ENCODE measurements at regions not wholly inside any gene's neighbourhood (a gene's known extent, or its start where the extent isn't known, plus 50 kb on each side); places are given as distances from the start of the nearest gene placed in this dataset.

- Histone ChIP-seq H2BK12ac (ENCODE audit: low read depth, low read length) (no peak overlapping the region), H3K79me2 (ENCODE audit: control insufficient read depth in 1 of 2, insufficient read depth in 2 of 2, low read length in 2 of 2) (no peaks in the 10 kb centered on the region), H4K5ac (ENCODE audit: insufficient read length, low read depth, low read length) (no peak overlapping the region), H3K14ac (ENCODE audit: insufficient read length) (no peak overlapping the region), H2BK15ac (ENCODE audit: low read length) (no peak overlapping the region), H4K8ac (ENCODE audit: extremely low read depth, insufficient read depth, low read length) (no peak overlapping the region), H4K20me1 (replicated peaks in 1 of 2; ENCODE audit: control insufficient read depth in 1 of 2, insufficient read depth in 2 of 2, low read length in 2 of 2) (no peaks in the 10 kb centered on the region), H4K91ac (replicated peaks; ENCODE audit: insufficient read length, low read length) (no peak overlapping the region), H3K18ac (ENCODE audit: extremely low read depth, low read length) (no peak overlapping the region), H3K4me1 (replicated peaks in 1 of 4; ENCODE audit: control insufficient read depth in 3 of 4, insufficient read depth in 4 of 4, low read length in 3 of 4) (peaks cover 0 to 6% (median 1%) of the 10 kb centered on the region in 4 experiments; a peak in 2 of 7 replicates), H2AFZ (ENCODE audit: low read length) (peak overlapping the region; percentile 60; the same call in 1 of the 2 replicates), H3K9me3 (ENCODE audit: insufficient read depth in 2 of 2, low read depth in 1 of 2, low read length in 1 of 2) (no peaks in the 10 kb centered on the region), H3K27ac (ENCODE audit: low read depth, low read length) (no peak overlapping the region), H2BK5ac (ENCODE audit: low read depth, low read length) (no peak overlapping the region), H3K4me3 (ENCODE audit: extremely low read depth in 1 of 4, insufficient read depth in 2 of 4, low read depth in 3 of 4, low read length in 4 of 4) (no peak overlapping the region), H3K9ac (replicated peaks in 1 of 4; ENCODE audit: extremely low read depth in 1 of 4, low read depth in 3 of 4, low read length in 3 of 4) (no peak overlapping the region), H2BK120ac (replicated peaks; ENCODE audit: low read depth, low read length) (no peak overlapping the region), H3K56ac (replicated peaks; ENCODE audit: insufficient read length, low read depth, low read length) (no peak overlapping the region), H3K4ac (replicated peaks; ENCODE audit: insufficient read length, low read depth, low read length) (no peak overlapping the region), H3K4me2 (ENCODE audit: insufficient read depth in 1 of 2, low read depth in 2 of 2, low read length in 2 of 2) (no peak overlapping the region), H3K79me1 (ENCODE audit: low read depth, low read length) (no peaks in the 10 kb centered on the region; the same call in 1 of the 2 replicates), H2BK20ac (ENCODE audit: low read length) (no peak overlapping the region), H3K23ac (ENCODE audit: insufficient read length) (no peak overlapping the region), H3K27me3 (replicated peaks in 1 of 4; ENCODE audit: control insufficient read depth in 3 of 4, extremely low read depth in 1 of 4, insufficient read depth in 3 of 4, low read length in 3 of 4) (peaks cover 0 to 1% (median 0%) of the 10 kb centered on the region in 4 experiments; a peak in 1 of 7 replicates), H2AK5ac (ENCODE audit: low read depth, low read length) (no peak overlapping the region), H3K23me2 (ENCODE audit: low read depth, low read length) (no peaks in the 10 kb centered on the region), H3K36me3 (ENCODE audit: control insufficient read depth in 2 of 4, insufficient read depth in 4 of 4, low read length in 3 of 4) (no peaks in the 10 kb centered on the region)
- ChIA-PET POLR2A (ENCODE audit: partially characterized antibody) (no interaction called here), CTCF (ENCODE audit: partially characterized antibody) (interaction anchor here (0.6 to 1.7 kb wide), 3 partner anchors 30 to 320 kb away, joined by 3 to 4 read pairs (median 3); no protein-coding TSS in a partner anchor)
- 89% methylated on average over 12 of the region's 12 CpGs; no CpG with 5 or more reads in 1 of the 2 experiments for WGBS, 2 experiments (ENCODE audit: extremely low coverage in 1 of 2, insufficient coverage in 1 of 2, insufficient read length in 1 of 2, insufficient replicate concordance in 2 of 2, low coverage in 1 of 2, low lambda C conversion rate in 2 of 2, missing lambda C conversion rate in 1 of 2)
- DNase-seq (ENCODE audit: low read depth in 1 of 2, low spot score in 2 of 2) (no peak), FAIRE-seq (no peak)
- TF ChIP-seq CREB1 (IDR thresholded peaks at IDR 0.05), result no peak
- no peak for TF ChIP-seq TCF12 (IDR thresholded peaks at IDR 0.05; ENCODE audit: low read depth, low read length)
- no peak for TF ChIP-seq MAFK (IDR thresholded peaks at IDR 0.05; ENCODE audit: low read depth, low read length)
- TF ChIP-seq POU5F1 (IDR thresholded peaks at IDR 0.05; ENCODE audit: low read depth, low read length), result no peak
- no peak for TF ChIP-seq KDM5A (IDR thresholded peaks at IDR 0.05; ENCODE audit: low read length)
- TF ChIP-seq TAF1 (IDR thresholded peaks at IDR 0.05; ENCODE audit: low read depth, low read length), result no peak
- no peak for TF ChIP-seq E2F6 (IDR thresholded peaks at IDR 0.05)
- TF ChIP-seq SP2 (IDR thresholded peaks at IDR 0.05; ENCODE audit: low read length), result no peak
- no peak for TF ChIP-seq GABPA (IDR thresholded peaks at IDR 0.05; ENCODE audit: borderline replicate concordance, insufficient read depth, low read length)
- no peak for TF ChIP-seq JUN (IDR thresholded peaks at IDR 0.05; ENCODE audit: low read depth, low read length)
- no peak for TF ChIP-seq SP1 (IDR thresholded peaks at IDR 0.05; ENCODE audit: low read depth, low read length)
- TF ChIP-seq POLR2AphosphoS5 (IDR thresholded peaks at IDR 0.05; ENCODE audit: low read depth, low read length), result no peak
These were observed 352.2 kb downstream of the TFEC start for GRCh38 chr7:115678086-115678982.
